ENCODE measurements at regions not wholly inside any gene's neighbourhood (a gene's known extent, or its start where the extent isn't known, plus 50 kb on each side); places are given as distances from the start of the nearest gene placed in this dataset.

GRCh38 chr7:54183055-54183454 lies 359.1 kb upstream of the VSTM2A start:
- H3K4ac ChIP-seq (ENCODE audit: low read depth, low read length): no peak overlapping the region
- H3K4me1 ChIP-seq (ENCODE audit: control insufficient read depth in 1 of 2, insufficient read depth in 2 of 2, low read length in 2 of 2): no peaks in the 10 kb centered on the region
- no peak overlapping the region for H3K23ac ChIP-seq (ENCODE audit: low read length)
- no peaks in the 10 kb centered on the region for H3K27me3 ChIP-seq (ENCODE audit: insufficient read depth, low read length)
- H2AFZ ChIP-seq (ENCODE audit: insufficient read depth, low read length, poor library complexity): no peak overlapping the region
- H3K4me3 ChIP-seq (ENCODE audit: low read depth, low read length): no peak overlapping the region
- H3K79me2 ChIP-seq (ENCODE audit: control insufficient read depth, insufficient read depth, low read length, poor library complexity): no peaks in the 10 kb centered on the region
- no peak overlapping the region for H3K4me2 ChIP-seq (ENCODE audit: low read length)
- H2AK5ac ChIP-seq (ENCODE audit: low read length): no peak overlapping the region
- H4K8ac ChIP-seq (ENCODE audit: low read depth, low read length): no peak overlapping the region
- no peak overlapping the region for H3K27ac ChIP-seq (ENCODE audit: low read depth, low read length)
- DNase-seq: no peak
- no peak overlapping the region for H3K14ac ChIP-seq (ENCODE audit: low read length)
- no CpG with 5 or more reads among the region's 2 CpGs for WGBS (ENCODE audit: extremely low coverage, insufficient coverage, insufficient read length)
- H3K9ac ChIP-seq (ENCODE audit: low read length): no peak overlapping the region
- no peak overlapping the region for H4K12ac ChIP-seq (ENCODE audit: low read depth, low read length)
- H3K36me3 ChIP-seq (ENCODE audit: control insufficient read depth in 1 of 2, insufficient read depth in 2 of 2, low read length in 2 of 2): no peaks in the 10 kb centered on the region
- H2BK5ac ChIP-seq (ENCODE audit: low read depth, low read length, poor library complexity): no peak overlapping the region
- no peaks in the 10 kb centered on the region for H3K9me3 ChIP-seq (ENCODE audit: insufficient read depth, low read depth, low read length)
- no peak overlapping the region for H2BK12ac ChIP-seq (ENCODE audit: low read length)
- no peak overlapping the region for H3K18ac ChIP-seq (ENCODE audit: low read length)
- no peak overlapping the region for H2BK120ac ChIP-seq (ENCODE audit: insufficient read depth, low read length, poor library complexity)
- H4K91ac ChIP-seq (ENCODE audit: low read depth, low read length): no peak overlapping the region
- peaks cover 3% of the 10 kb centered on the region for H3K79me1 ChIP-seq (ENCODE audit: low read length)

GRCh38 chr7:54186336-54186735 lies 355.8 kb upstream of the VSTM2A start:
- H3K79me1 ChIP-seq (ENCODE audit: low read length): no peaks in the 10 kb centered on the region
- H4K91ac ChIP-seq (ENCODE audit: low read depth, low read length): no peak overlapping the region
- no peaks in the 10 kb centered on the region for H3K36me3 ChIP-seq (ENCODE audit: control insufficient read depth in 1 of 2, insufficient read depth in 2 of 2, low read length in 2 of 2)
- H3K79me2 ChIP-seq (ENCODE audit: control insufficient read depth, insufficient read depth, low read length, poor library complexity): no peaks in the 10 kb centered on the region
- no peak overlapping the region for H3K23ac ChIP-seq (ENCODE audit: low read length)
- H3K4me2 ChIP-seq (ENCODE audit: low read length): no peak overlapping the region
- H3K27ac ChIP-seq (ENCODE audit: low read depth, low read length): no peak overlapping the region
- H2BK5ac ChIP-seq (ENCODE audit: low read depth, low read length, poor library complexity): no peak overlapping the region
- H3K9me3 ChIP-seq (ENCODE audit: insufficient read depth, low read depth, low read length): no peaks in the 10 kb centered on the region
- no peak overlapping the region for H3K4ac ChIP-seq (ENCODE audit: low read depth, low read length)
- H3K4me1 ChIP-seq (ENCODE audit: control insufficient read depth in 1 of 2, insufficient read depth in 2 of 2, low read length in 2 of 2): no peaks in the 10 kb centered on the region
- no peak overlapping the region for H2BK12ac ChIP-seq (ENCODE audit: low read length)
- no peak overlapping the region for H3K14ac ChIP-seq (ENCODE audit: low read length)
- no peak overlapping the region for H4K12ac ChIP-seq (ENCODE audit: low read depth, low read length)
- H2AK5ac ChIP-seq (ENCODE audit: low read length): no peak overlapping the region
- H3K27me3 ChIP-seq (ENCODE audit: insufficient read depth, low read length): no peaks in the 10 kb centered on the region
- no peak overlapping the region for H3K18ac ChIP-seq (ENCODE audit: low read length)
- no peak overlapping the region for H2AFZ ChIP-seq (ENCODE audit: insufficient read depth, low read length, poor library complexity)
- DNase-seq: no peak
- H2BK120ac ChIP-seq (ENCODE audit: insufficient read depth, low read length, poor library complexity): no peak overlapping the region
- H3K4me3 ChIP-seq (ENCODE audit: low read depth, low read length): no peak overlapping the region
- H3K9ac ChIP-seq (ENCODE audit: low read length): no peak overlapping the region
- no peak overlapping the region for H4K8ac ChIP-seq (ENCODE audit: low read depth, low read length)

- Histone ChIP-seq H3K4me3 (ENCODE audit: low read depth, low read length) (no peak overlapping the region), H2BK120ac (ENCODE audit: insufficient read depth, low read length, poor library complexity) (no peak overlapping the region), H3K23ac (ENCODE audit: low read length) (no peak overlapping the region), H3K9me3 (ENCODE audit: insufficient read depth, low read depth, low read length) (no peaks in the 10 kb centered on the region), H3K4ac (ENCODE audit: low read depth, low read length) (no peak overlapping the region), H2AK5ac (ENCODE audit: low read length) (no peak overlapping the region), H3K79me2 (ENCODE audit: control insufficient read depth, insufficient read depth, low read length, poor library complexity) (no peaks in the 10 kb centered on the region), H4K12ac (ENCODE audit: low read depth, low read length) (no peak overlapping the region), H2AFZ (ENCODE audit: insufficient read depth, low read length, poor library complexity) (no peak overlapping the region), H4K91ac (ENCODE audit: low read depth, low read length) (no peak overlapping the region), H2BK12ac (ENCODE audit: low read length) (no peak overlapping the region), H3K4me2 (ENCODE audit: low read length) (no peak overlapping the region), H3K18ac (ENCODE audit: low read length) (no peak overlapping the region), H3K27ac (ENCODE audit: low read depth, low read length) (no peak overlapping the region), H3K36me3 (ENCODE audit: control insufficient read depth in 1 of 2, insufficient read depth in 2 of 2, low read length in 2 of 2) (no peaks in the 10 kb centered on the region), H3K79me1 (ENCODE audit: low read length) (no peaks in the 10 kb centered on the region), H3K9ac (ENCODE audit: low read length) (no peak overlapping the region), H3K27me3 (ENCODE audit: insufficient read depth, low read length) (no peaks in the 10 kb centered on the region), H3K4me1 (ENCODE audit: control insufficient read depth in 1 of 2, insufficient read depth in 2 of 2, low read length in 2 of 2) (no peaks in the 10 kb centered on the region), H4K8ac (ENCODE audit: low read depth, low read length) (no peak overlapping the region), H2BK5ac (ENCODE audit: low read depth, low read length, poor library complexity) (no peak overlapping the region), H3K14ac (ENCODE audit: low read length) (no peak overlapping the region)
- DNase-seq: no peak
- no CpG with 5 or more reads among the region's 8 CpGs for WGBS (ENCODE audit: extremely low coverage, insufficient coverage, insufficient read length)
Observed at GRCh38 chr7:54187886-54188685, 354.1 kb upstream of the VSTM2A start.

DNA sequence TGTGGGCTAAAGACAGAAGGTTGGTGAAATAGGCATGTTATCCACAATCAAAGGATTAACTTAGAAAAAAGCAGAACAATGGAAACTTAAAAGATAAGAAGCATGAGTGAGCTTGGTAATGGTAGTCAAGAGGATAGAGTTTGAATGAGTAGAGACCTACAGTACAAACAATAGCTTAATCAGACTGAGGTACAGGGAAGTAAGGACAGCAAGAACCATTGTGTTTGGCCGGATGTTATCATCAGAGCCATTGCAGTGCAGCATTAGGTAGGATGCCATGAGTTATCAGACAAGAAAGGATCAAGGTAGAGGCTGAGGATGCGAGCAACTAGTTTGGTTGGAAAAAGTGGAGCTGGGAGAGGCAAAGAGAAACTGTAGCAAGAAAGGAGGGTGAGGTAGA lies 353.3 kb upstream of the VSTM2A start:
- Histone ChIP-seq H3K4ac (ENCODE audit: low read depth, low read length) (no peak overlapping the region), H3K14ac (ENCODE audit: low read length) (no peak overlapping the region), H3K4me3 (ENCODE audit: low read depth, low read length) (no peak overlapping the region), H3K79me1 (ENCODE audit: low read length) (no peaks in the 10 kb centered on the region), H2BK120ac (ENCODE audit: insufficient read depth, low read length, poor library complexity) (no peak overlapping the region), H3K36me3 (ENCODE audit: control insufficient read depth in 1 of 2, insufficient read depth in 2 of 2, low read length in 2 of 2) (no peaks in the 10 kb centered on the region), H3K4me2 (ENCODE audit: low read length) (no peak overlapping the region), H2AK5ac (ENCODE audit: low read length) (no peak overlapping the region), H3K27me3 (ENCODE audit: insufficient read depth, low read length) (no peaks in the 10 kb centered on the region), H4K91ac (ENCODE audit: low read depth, low read length) (no peak overlapping the region), H3K18ac (ENCODE audit: low read length) (no peak overlapping the region), H2BK12ac (ENCODE audit: low read length) (no peak overlapping the region), H3K23ac (ENCODE audit: low read length) (no peak overlapping the region), H3K9me3 (ENCODE audit: insufficient read depth, low read depth, low read length) (no peaks in the 10 kb centered on the region), H3K9ac (ENCODE audit: low read length) (no peak overlapping the region), H2BK5ac (ENCODE audit: low read depth, low read length, poor library complexity) (no peak overlapping the region), H4K12ac (ENCODE audit: low read depth, low read length) (no peak overlapping the region), H2AFZ (ENCODE audit: insufficient read depth, low read length, poor library complexity) (no peak overlapping the region), H4K8ac (ENCODE audit: low read depth, low read length) (no peak overlapping the region), H3K27ac (ENCODE audit: low read depth, low read length) (no peak overlapping the region), H3K4me1 (ENCODE audit: control insufficient read depth in 1 of 2, insufficient read depth in 2 of 2, low read length in 2 of 2) (no peaks in the 10 kb centered on the region), H3K79me2 (ENCODE audit: control insufficient read depth, insufficient read depth, low read length, poor library complexity) (no peaks in the 10 kb centered on the region)
- no CpG with 5 or more reads among the region's 2 CpGs for WGBS (ENCODE audit: extremely low coverage, insufficient coverage, insufficient read length)
- DNase-seq: no peak

All from trophoblast cell (in vitro differentiated cells and primary cell).